Breast epithelium (tissue), 4 donors: ENCODE measurements at regions not wholly inside any gene's neighbourhood (a gene's known extent, or its start where the extent isn't known, plus 50 kb on each side); places are given as distances from the start of the nearest gene placed in this dataset.

Experiments
- DNase-seq, 2 donors: peaks; one replicate each; pipeline ENCODE4 v3.0.0-alpha.2; 2019; ENCODE audit warnings: low spot score in 2 of 2
- H3K27ac ChIP-seq, 2 donors: fragments of 200-600 bp; sonication (generic) in 1 of 2; one replicate each; pipeline ENCODE4 v1.5.1; 2016 to 2019; ENCODE audit warnings: mild to moderate bottlenecking in 1 of 2
- H3K27me3 ChIP-seq, 2 donors: fragments of 200-600 bp; sonication (generic) in 1 of 2; one replicate each; pipeline versions ENCODE4 v1.5.1 to v1.6.0; 2017 to 2019; ENCODE audit warnings: control low read depth in 1 of 2, mild to moderate bottlenecking in 1 of 2
- H3K36me3 ChIP-seq: fragments of 200-600 bp; one replicate; pipeline ENCODE4 v1.5.1; 2019
- H3K4me1 ChIP-seq, 2 donors: fragments of 200-600 bp; sonication (generic); one replicate each; pipeline ENCODE4 v1.5.1; 2016 to 2019; ENCODE audit warnings: control low read depth in 1 of 2
- H3K4me3 ChIP-seq, 3 donors: fragments of 200-600 bp; sonication (generic); 1 replicate in 2 of 3; 2 replicates in 1 of 3; pipeline ENCODE4 v1.5.1; 2016 to 2019; ENCODE audit warnings: mild to moderate bottlenecking in 3 of 3, moderate library complexity in 2 of 3
- H3K9me3 ChIP-seq, 2 donors: fragments of 200-600 bp; sonication (generic) in 1 of 2; one replicate each; pipeline ENCODE4 v1.5.1; 2016 to 2019; ENCODE audit warnings: control low read depth in 1 of 2
- POLR2A ChIP-seq: fragments of 450-650 bp; IDR thresholded peaks from one replicate; pipeline ENCODE4 v1.6.1; 2016; ENCODE audit warnings: antibody characterized with exemption, mild to moderate bottlenecking, moderate library complexity
- POLR2AphosphoS5 ChIP-seq, 3 donors: sonication (generic); formaldehyde crosslinking; IDR thresholded peaks; one replicate each; pipeline ENCODE4 v1.6.1; 2017; ENCODE audit warnings: antibody characterized with exemption in 3 of 3
- intact Hi-C: fragments of 100-400 bp; cut with DNase I; formaldehyde crosslinking; loops from one replicate; pipeline ENCODE4 v1.15.1; 2023; ENCODE audit warnings: low total_unique reads
- TF ChIP-seq, protein P1 (sequence below), 3 donors: fragments of 450-650 bp; IDR thresholded peaks; one replicate each; pipeline ENCODE4 v1.5.1; 2016 to 2017; ENCODE audit warnings: antibody characterized with exemption in 3 of 3, mild to moderate bottlenecking in 3 of 3, moderate library complexity in 3 of 3

- Histone ChIP-seq H3K9me3 (no peaks in the 10 kb centered on the region), H3K27ac (no peak overlapping the region), H3K4me3 (no peak overlapping the region), H3K27me3 (no peaks in the 10 kb centered on the region), H3K36me3 (no peaks in the 10 kb centered on the region), H3K4me1 (no peaks in the 10 kb centered on the region)
- intact Hi-C loops, result no loop called here
- TF ChIP-seq POLR2AphosphoS5 (IDR thresholded peaks at IDR 0.05) (no peak), POLR2A (no peak)
- TF ChIP-seq, protein P1, sequence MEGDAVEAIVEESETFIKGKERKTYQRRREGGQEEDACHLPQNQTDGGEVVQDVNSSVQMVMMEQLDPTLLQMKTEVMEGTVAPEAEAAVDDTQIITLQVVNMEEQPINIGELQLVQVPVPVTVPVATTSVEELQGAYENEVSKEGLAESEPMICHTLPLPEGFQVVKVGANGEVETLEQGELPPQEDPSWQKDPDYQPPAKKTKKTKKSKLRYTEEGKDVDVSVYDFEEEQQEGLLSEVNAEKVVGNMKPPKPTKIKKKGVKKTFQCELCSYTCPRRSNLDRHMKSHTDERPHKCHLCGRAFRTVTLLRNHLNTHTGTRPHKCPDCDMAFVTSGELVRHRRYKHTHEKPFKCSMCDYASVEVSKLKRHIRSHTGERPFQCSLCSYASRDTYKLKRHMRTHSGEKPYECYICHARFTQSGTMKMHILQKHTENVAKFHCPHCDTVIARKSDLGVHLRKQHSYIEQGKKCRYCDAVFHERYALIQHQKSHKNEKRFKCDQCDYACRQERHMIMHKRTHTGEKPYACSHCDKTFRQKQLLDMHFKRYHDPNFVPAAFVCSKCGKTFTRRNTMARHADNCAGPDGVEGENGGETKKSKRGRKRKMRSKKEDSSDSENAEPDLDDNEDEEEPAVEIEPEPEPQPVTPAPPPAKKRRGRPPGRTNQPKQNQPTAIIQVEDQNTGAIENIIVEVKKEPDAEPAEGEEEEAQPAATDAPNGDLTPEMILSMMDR (IDR thresholded peaks at IDR 0.05), result no peak
- no peak for DNase-seq
These were observed 119.9 kb downstream of the TTLL2 start for GRCh38 chr6:167444602-167445346.

DNA sequence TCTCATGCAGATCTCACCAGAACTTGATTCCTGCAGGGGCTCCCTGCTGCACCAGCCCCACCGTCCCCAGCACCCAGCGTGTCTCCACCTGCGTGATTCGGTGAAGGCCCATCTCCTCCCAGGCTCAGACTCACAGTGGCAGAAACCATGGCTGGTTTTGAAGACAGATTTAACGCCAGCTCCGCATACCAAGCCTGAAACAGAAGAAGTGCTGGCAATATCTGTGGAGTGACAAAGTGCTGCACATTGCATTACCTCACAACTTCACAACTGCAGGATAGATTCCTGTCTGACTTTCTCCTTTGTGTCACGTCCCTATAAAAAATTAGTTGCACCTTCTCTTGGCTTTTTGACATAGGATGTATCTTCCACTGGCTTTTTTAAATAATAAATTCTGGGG, 120.7 kb downstream of the TTLL2 start:
- no peak for TF ChIP-seq POLR2A
- no peak for TF ChIP-seq POLR2AphosphoS5 (IDR thresholded peaks at IDR 0.05)
- no peak overlapping the region for H3K27ac ChIP-seq
- H3K4me3 ChIP-seq, result no peak overlapping the region
- no peak for DNase-seq
- no peaks in the 10 kb centered on the region for H3K27me3 ChIP-seq
- intact Hi-C loops, result no loop called here
- H3K4me1 ChIP-seq, result no peaks in the 10 kb centered on the region
- H3K9me3 ChIP-seq, result no peaks in the 10 kb centered on the region
- H3K36me3 ChIP-seq, result no peaks in the 10 kb centered on the region

DNA sequence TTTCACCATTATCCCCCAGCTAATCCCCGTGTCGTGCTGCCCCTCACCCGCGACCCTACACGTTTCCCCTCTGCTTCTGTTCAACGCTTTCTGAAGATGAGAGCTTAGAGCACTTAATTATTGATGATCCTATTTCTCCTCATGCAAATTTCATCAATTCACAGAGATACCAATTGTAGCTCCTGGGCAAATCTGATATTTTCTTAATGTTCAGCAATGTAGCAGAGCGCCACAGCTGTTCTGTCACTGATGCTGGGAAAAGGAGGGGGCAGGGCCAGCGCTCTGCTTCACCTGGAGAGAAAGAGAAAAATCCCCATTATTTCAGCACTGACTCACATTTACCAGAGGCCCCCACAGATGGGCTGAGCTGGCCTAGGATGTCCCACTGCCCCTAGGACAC, 121.2 kb downstream of the TTLL2 start:
- H3K4me3 ChIP-seq, result no peak overlapping the region
- intact Hi-C loops, result no loop called here
- H3K4me1 ChIP-seq, result no peaks in the 10 kb centered on the region

GRCh38 chr6:167446971-167447370, 122.1 kb downstream of the TTLL2 start:
- intact Hi-C loops, result no loop called here
- no peaks in the 10 kb centered on the region for H3K27me3 ChIP-seq
- H3K4me3 ChIP-seq, result no peak overlapping the region
- no peaks in the 10 kb centered on the region for H3K9me3 ChIP-seq
- H3K4me1 ChIP-seq, result no peaks in the 10 kb centered on the region
- H3K27ac ChIP-seq, result no peak overlapping the region
- TF ChIP-seq POLR2AphosphoS5 (IDR thresholded peaks at IDR 0.05) (no peak), POLR2A (no peak)
- TF ChIP-seq, protein P1 (IDR thresholded peaks at IDR 0.05), result no peak
- no peak for DNase-seq
- no peaks in the 10 kb centered on the region for H3K36me3 ChIP-seq

More for the DNA sequence above, 121.2 kb downstream of the TTLL2 start:
- H3K36me3 ChIP-seq, result no peaks in the 10 kb centered on the region
- TF ChIP-seq, protein P1 (IDR thresholded peaks at IDR 0.05), result no peak
- no peak for TF ChIP-seq POLR2AphosphoS5 (IDR thresholded peaks at IDR 0.05)
- no peak for TF ChIP-seq POLR2A
- no peaks in the 10 kb centered on the region for H3K9me3 ChIP-seq
- no peak for DNase-seq
- no peaks in the 10 kb centered on the region for H3K27me3 ChIP-seq
- no peak overlapping the region for H3K27ac ChIP-seq

DNA sequence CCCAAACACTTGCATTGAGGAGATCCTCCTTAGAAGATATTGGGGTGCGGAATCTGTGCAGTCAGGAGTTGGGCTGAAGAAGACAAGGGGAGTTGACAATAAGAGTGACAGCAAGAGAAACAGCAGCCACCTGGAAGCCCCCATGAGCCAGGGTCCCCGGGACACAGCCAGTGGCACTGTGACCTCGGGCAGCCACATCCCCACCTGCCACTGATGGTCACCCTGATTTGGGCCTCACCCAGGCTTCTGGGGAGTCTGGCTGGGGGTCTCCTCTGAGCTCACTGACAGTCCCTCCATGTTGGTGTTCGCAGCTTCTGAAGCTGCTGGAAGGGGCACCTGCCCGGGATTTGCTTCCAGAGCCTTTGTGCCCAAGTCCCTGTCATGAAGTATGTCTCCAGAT, 123.5 kb downstream of the TTLL2 start:
- no peaks in the 10 kb centered on the region for H3K36me3 ChIP-seq
- intact Hi-C loops, result no loop called here
- DNase-seq, result no peak
- no peak for TF ChIP-seq POLR2A
- TF ChIP-seq POLR2AphosphoS5 (IDR thresholded peaks at IDR 0.05), result no peak
- TF ChIP-seq, protein P1 (IDR thresholded peaks at IDR 0.05), result no peak
- no peak overlapping the region for H3K4me3 ChIP-seq
- no peak overlapping the region for H3K27ac ChIP-seq
- H3K27me3 ChIP-seq, result no peaks in the 10 kb centered on the region
- H3K9me3 ChIP-seq, result no peaks in the 10 kb centered on the region
- no peaks in the 10 kb centered on the region for H3K4me1 ChIP-seq
